ENCODE measurements at regions not wholly inside any gene's neighbourhood (a gene's known extent, or its start where the extent isn't known, plus 50 kb on each side); places are given as distances from the start of the nearest gene placed in this dataset.

- no peak for TF ChIP-seq ZBTB34 (CRISPR knock-in tag; IDR thresholded peaks at IDR 0.05)
- no peak for TF ChIP-seq ZNF777 (CRISPR knock-in tag; IDR thresholded peaks at IDR 0.05)
Observed at GRCh38 chr9:115240676-115241075, 122.7 kb upstream of the TNC start (continued).

GRCh38 chr9:115241641-115242040, 123.7 kb upstream of the TNC start:
- no peak overlapping the region for H3K4me3 ChIP-seq (replicated peaks in 1 of 3; ENCODE audit: insufficient read depth in 1 of 3, low read depth in 2 of 3, low read length in 3 of 3)
- no TSS peak for BruUV-seq (replicated peaks)
- 0% methylated on average over 2 of the region's 2 CpGs for WGBS (ENCODE audit: low lambda C conversion rate)
- FAIRE-seq (no peak), ATAC-seq (no peak), DNase-seq (ENCODE audit: low spot score) (no peak)
- no peaks in the 10 kb centered on the region for H3K36me3 ChIP-seq (replicated peaks in 1 of 2; ENCODE audit: control insufficient read depth in 1 of 2, insufficient read depth in 2 of 2, low read length in 2 of 2)
- POLR2A ChIA-PET = no interaction called here
- H2AFZ ChIP-seq (ENCODE audit: low read length) = no peak overlapping the region
- no peak overlapping the region for H3K4me2 ChIP-seq (ENCODE audit: low read depth, low read length)
- H3K27ac ChIP-seq (ENCODE audit: extremely low read length, insufficient read depth, low read length) = no peak overlapping the region
- TF ChIP-seq NFYC (CRISPR knock-in tag; IDR thresholded peaks at IDR 0.05) = no peak
- no peak for TF ChIP-seq CBX5 (CRISPR knock-in tag; IDR thresholded peaks at IDR 0.05; ENCODE audit: borderline replicate concordance)
- no peak for TF ChIP-seq CBFB (CRISPR knock-in tag; IDR thresholded peaks at IDR 0.05)
- TF ChIP-seq ZBTB3 (CRISPR knock-in tag; IDR thresholded peaks at IDR 0.05; ENCODE audit: borderline replicate concordance, low read depth) = no peak
- H3K4me1 ChIP-seq (ENCODE audit: insufficient read depth, low read length) = no peaks in the 10 kb centered on the region
- H3K9me3 ChIP-seq (ENCODE audit: low read length) = no peaks in the 10 kb centered on the region
- no peaks in the 10 kb centered on the region for H3K27me3 ChIP-seq (ENCODE audit: control insufficient read depth in 1 of 2, insufficient read depth in 2 of 2, low read length in 2 of 2)
- in situ Hi-C loops (cut with HindIII; ENCODE audit: extremely low pct_ligation_motif_present, low pct_unique_long_range_greater_than_20kb) (no loop called here), intact Hi-C loops (cut with micrococcal nuclease; ENCODE audit: unreplicated experiment) (no loop called here)
- CTCF ChIA-PET (ENCODE audit: low intra/inter-chr PET ratio, low total read pairs) = no interaction called here
- no peaks in the 10 kb centered on the region for H3K79me2 ChIP-seq (ENCODE audit: insufficient read depth, low read length)
- no peaks in the 10 kb centered on the region for H4K20me1 ChIP-seq (ENCODE audit: insufficient read depth, low read length)
- no peak overlapping the region for H3K9ac ChIP-seq (ENCODE audit: insufficient read depth, low read depth, low read length)

- ATAC-seq (no peak), DNase-seq (ENCODE audit: low spot score) (no peak), FAIRE-seq (no peak)
- Histone ChIP-seq H3K9me3 (ENCODE audit: low read length) (peaks cover 4% of the 10 kb centered on the region; the same call in 1 of the 2 replicates), H3K9ac (ENCODE audit: insufficient read depth, low read depth, low read length) (no peak overlapping the region), H3K4me2 (ENCODE audit: low read depth, low read length) (no peak overlapping the region), H3K36me3 (replicated peaks in 1 of 2; ENCODE audit: control insufficient read depth in 1 of 2, insufficient read depth in 2 of 2, low read length in 2 of 2) (no peaks in the 10 kb centered on the region), H3K27ac (ENCODE audit: extremely low read length, insufficient read depth, low read length) (no peak overlapping the region), H3K79me2 (ENCODE audit: insufficient read depth, low read length) (no peaks in the 10 kb centered on the region), H4K20me1 (ENCODE audit: insufficient read depth, low read length) (no peaks in the 10 kb centered on the region), H2AFZ (ENCODE audit: low read length) (no peak overlapping the region), H3K4me1 (ENCODE audit: insufficient read depth, low read length) (no peaks in the 10 kb centered on the region), H3K27me3 (ENCODE audit: control insufficient read depth in 1 of 2, insufficient read depth in 2 of 2, low read length in 2 of 2) (no peaks in the 10 kb centered on the region), H3K4me3 (replicated peaks in 1 of 3; ENCODE audit: insufficient read depth in 1 of 3, low read depth in 2 of 3, low read length in 3 of 3) (no peak overlapping the region)
- TF ChIP-seq BRCA1 (CRISPR knock-in tag; IDR thresholded peaks at IDR 0.05) (no peak), ARNT2 (CRISPR knock-in tag; IDR thresholded peaks at IDR 0.05; ENCODE audit: low read depth) (no peak), ARID4A (CRISPR knock-in tag; IDR thresholded peaks at IDR 0.05; ENCODE audit: borderline replicate concordance) (no peak)
- POLR2A ChIA-PET = no interaction called here
- CTCF ChIA-PET (ENCODE audit: low intra/inter-chr PET ratio, low total read pairs) = no interaction called here
- 35% methylated on average over 3 of the region's 3 CpGs for WGBS (ENCODE audit: low lambda C conversion rate)
- intact Hi-C loops (cut with micrococcal nuclease; ENCODE audit: unreplicated experiment) (no loop called here), in situ Hi-C loops (cut with HindIII; ENCODE audit: extremely low pct_ligation_motif_present, low pct_unique_long_range_greater_than_20kb) (no loop called here)
- no TSS peak for BruUV-seq (replicated peaks)
Observed at GRCh38 chr9:115249488-115249887, 131.5 kb upstream of the TNC start.
